Cardiac muscle cell (in vitro differentiated cells and primary cell): ENCODE measurements at regions not wholly inside any gene's neighbourhood (a gene's known extent, or its start where the extent isn't known, plus 50 kb on each side); places are given as distances from the start of the nearest gene placed in this dataset.

Experiments used
- DNase-seq, 2 donors: peaks; one replicate each; pipeline versions ENCODE4 v3.0.0 to v3.0.0-alpha.2; 2010 to 2017; ENCODE audit warnings: low read depth in 1 of 2, low spot score in 1 of 2
- H3K27ac ChIP-seq: fragments of 200-600 bp; sonication (generic); 2 replicates; pipeline ENCODE4 v1.5.1; 2016
- H3K27me3 ChIP-seq: fragments of 200-600 bp; sonication (generic); 2 replicates; pipeline ENCODE4 v1.6.0; 2016; ENCODE audit warnings: control low read depth
- H3K36me3 ChIP-seq: fragments of 200-600 bp; sonication (generic); 2 replicates; pipeline ENCODE4 v1.5.1; 2016; ENCODE audit warnings: control low read depth
- H3K4me1 ChIP-seq: fragments of 200-600 bp; sonication (generic); 2 replicates; pipeline ENCODE4 v1.8.1; 2017; ENCODE audit warnings: low read depth, mild to moderate bottlenecking, mixed run types
- H3K4me3 ChIP-seq: fragments of 200-600 bp; sonication (generic); 2 replicates; pipeline ENCODE4 v1.5.1; 2016; ENCODE audit warnings: mild to moderate bottlenecking
- H3K9me3 ChIP-seq: fragments of 200-600 bp; sonication (generic); 2 replicates; pipeline ENCODE4 v1.5.1; 2017; ENCODE audit warnings: low read depth, mild to moderate bottlenecking, control low read depth
- TF ChIP-seq, protein P1 (sequence below): IDR thresholded peaks from 2 replicates; pipeline ENCODE4 v1.5.1; 2012; ENCODE audit warnings: low read depth, mild to moderate bottlenecking, low read length

DNA sequence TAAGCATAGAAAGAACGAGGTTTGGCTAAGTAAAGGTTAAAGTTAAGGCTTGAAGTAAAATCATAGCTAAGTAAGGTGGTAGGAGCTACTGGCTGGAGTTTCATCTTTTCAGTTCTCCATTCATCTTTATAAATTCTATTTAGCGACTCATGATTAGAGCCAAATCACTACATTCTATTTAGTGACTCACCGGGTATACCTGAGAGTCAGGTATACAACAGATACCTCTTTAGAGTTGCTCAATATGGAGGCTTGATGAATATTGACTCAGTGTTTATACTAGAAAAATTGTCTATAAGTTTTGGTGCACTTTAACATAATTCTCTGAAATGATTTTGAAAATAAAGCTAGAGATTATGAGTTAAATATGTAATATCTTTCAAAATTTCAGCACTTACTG is 328.8 kb upstream of the GRM7 start:
- no peak for DNase-seq
- no peaks in the 10 kb centered on the region for H3K4me1 ChIP-seq
- H3K4me3 ChIP-seq = no peak overlapping the region
- no peaks in the 10 kb centered on the region for H3K36me3 ChIP-seq
- no peaks in the 10 kb centered on the region for H3K27me3 ChIP-seq
- H3K9me3 ChIP-seq = no peaks in the 10 kb centered on the region
- H3K27ac ChIP-seq = no peak overlapping the region
- TF ChIP-seq, protein P1, sequence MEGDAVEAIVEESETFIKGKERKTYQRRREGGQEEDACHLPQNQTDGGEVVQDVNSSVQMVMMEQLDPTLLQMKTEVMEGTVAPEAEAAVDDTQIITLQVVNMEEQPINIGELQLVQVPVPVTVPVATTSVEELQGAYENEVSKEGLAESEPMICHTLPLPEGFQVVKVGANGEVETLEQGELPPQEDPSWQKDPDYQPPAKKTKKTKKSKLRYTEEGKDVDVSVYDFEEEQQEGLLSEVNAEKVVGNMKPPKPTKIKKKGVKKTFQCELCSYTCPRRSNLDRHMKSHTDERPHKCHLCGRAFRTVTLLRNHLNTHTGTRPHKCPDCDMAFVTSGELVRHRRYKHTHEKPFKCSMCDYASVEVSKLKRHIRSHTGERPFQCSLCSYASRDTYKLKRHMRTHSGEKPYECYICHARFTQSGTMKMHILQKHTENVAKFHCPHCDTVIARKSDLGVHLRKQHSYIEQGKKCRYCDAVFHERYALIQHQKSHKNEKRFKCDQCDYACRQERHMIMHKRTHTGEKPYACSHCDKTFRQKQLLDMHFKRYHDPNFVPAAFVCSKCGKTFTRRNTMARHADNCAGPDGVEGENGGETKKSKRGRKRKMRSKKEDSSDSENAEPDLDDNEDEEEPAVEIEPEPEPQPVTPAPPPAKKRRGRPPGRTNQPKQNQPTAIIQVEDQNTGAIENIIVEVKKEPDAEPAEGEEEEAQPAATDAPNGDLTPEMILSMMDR = no peak

GRCh38 chr3:6540981-6541380 is 319.9 kb upstream of the GRM7 start:
- H3K36me3 ChIP-seq = no peaks in the 10 kb centered on the region
- no peaks in the 10 kb centered on the region for H3K27me3 ChIP-seq
- TF ChIP-seq, protein P1 = no peak
- no peak overlapping the region for H3K4me3 ChIP-seq
- no peak overlapping the region for H3K27ac ChIP-seq
- H3K4me1 ChIP-seq = no peaks in the 10 kb centered on the region
- no peak for DNase-seq
- H3K9me3 ChIP-seq = no peaks in the 10 kb centered on the region

- no peaks in the 10 kb centered on the region for H3K9me3 ChIP-seq
- H3K27ac ChIP-seq = no peak overlapping the region
- H3K27me3 ChIP-seq = no peaks in the 10 kb centered on the region
- H3K4me1 ChIP-seq = no peaks in the 10 kb centered on the region
- TF ChIP-seq, protein P1 = no peak
- DNase-seq = no peak
- no peak overlapping the region for H3K4me3 ChIP-seq
- H3K36me3 ChIP-seq = no peaks in the 10 kb centered on the region
Observed at GRCh38 chr3:6542795-6543194, 318.1 kb upstream of the GRM7 start.

DNA sequence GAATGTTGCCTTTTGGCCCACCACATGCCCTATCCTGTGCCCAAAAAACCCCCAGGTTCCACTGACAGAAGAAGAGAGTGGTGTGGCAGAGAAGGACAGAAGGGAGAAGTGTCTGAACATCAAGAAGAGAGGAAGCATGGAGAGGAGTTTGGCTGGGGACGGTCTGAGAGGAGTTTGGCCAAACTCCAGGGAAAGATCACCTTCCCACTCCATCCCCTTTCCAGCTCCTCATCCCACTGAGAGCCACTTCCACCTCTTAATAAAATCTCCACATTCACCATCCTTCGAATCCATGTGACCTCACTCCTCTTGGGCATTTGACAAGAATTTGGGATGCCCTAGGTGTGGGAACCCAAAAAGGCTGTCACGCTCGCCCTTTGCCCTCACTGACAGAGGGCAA is 311.6 kb upstream of the GRM7 start:
- Histone ChIP-seq H3K36me3 (no peaks in the 10 kb centered on the region), H3K4me1 (no peaks in the 10 kb centered on the region), H3K9me3 (no peaks in the 10 kb centered on the region), H3K27me3 (no peaks in the 10 kb centered on the region), H3K27ac (no peak overlapping the region), H3K4me3 (no peak overlapping the region)
- no peak for DNase-seq
- TF ChIP-seq, protein P1 = no peak

DNA sequence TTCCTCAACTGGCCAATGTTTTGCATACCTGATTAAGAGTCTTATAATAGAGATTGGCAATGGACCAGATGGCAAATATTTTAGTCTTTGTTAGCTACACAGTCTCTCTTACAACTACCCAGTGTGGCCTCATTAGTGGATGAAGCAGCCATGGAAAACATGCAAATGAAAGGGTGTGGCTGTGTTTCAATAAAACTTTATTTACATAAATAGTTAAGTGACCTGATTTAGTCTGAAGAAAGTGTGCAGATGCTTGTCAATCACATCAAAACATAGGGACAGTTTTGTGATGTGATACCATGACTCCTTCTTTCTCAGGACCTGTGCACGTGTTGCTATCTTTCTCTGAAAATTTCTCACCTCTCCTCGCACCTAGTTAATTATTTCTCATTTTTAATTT is 309.8 kb upstream of the GRM7 start:
- DNase-seq = no peak
- Histone ChIP-seq H3K27me3 (no peaks in the 10 kb centered on the region), H3K4me3 (no peak overlapping the region), H3K36me3 (no peaks in the 10 kb centered on the region), H3K4me1 (no peaks in the 10 kb centered on the region), H3K9me3 (no peaks in the 10 kb centered on the region), H3K27ac (no peak overlapping the region)
- TF ChIP-seq, protein P1 = no peak

- H3K36me3 ChIP-seq = no peaks in the 10 kb centered on the region
- H3K4me3 ChIP-seq = no peak overlapping the region
- no peaks in the 10 kb centered on the region for H3K9me3 ChIP-seq
- H3K4me1 ChIP-seq = peaks cover 2% of the 10 kb centered on the region
- TF ChIP-seq, protein P1 = no peak
- no peak for DNase-seq
- no peak overlapping the region for H3K27ac ChIP-seq
- no peaks in the 10 kb centered on the region for H3K27me3 ChIP-seq
Observed at GRCh38 chr3:6560259-6560658, 300.7 kb upstream of the GRM7 start.
